ENCODE measurements at regions not wholly inside any gene's neighbourhood (a gene's known extent, or its start where the extent isn't known, plus 50 kb on each side); places are given as distances from the start of the nearest gene placed in this dataset.

DNA sequence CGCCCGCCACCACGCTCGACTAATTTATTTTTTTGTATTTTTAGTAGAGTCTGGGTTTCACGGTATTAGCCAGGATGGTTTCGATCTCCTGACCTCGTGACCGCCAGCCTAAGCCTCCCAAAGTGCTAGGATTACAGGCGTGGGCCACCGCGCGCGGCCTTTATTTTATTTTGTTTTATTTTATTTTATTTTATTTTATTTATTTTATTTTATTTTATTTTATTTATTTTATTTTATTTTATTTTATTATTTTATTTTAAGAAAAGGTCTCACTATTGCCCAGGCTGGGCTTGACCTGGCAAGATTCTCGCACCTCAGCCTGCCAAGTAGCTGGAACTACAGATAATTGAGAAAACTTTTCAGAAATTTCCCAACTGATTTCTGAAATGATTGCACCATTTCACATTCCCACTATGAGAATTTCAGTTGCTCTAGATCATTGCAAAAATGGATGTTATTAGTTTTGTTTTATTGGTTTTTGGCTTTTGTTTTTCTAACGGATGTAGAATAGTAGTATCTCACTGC is 358.3 kb downstream of the SLC6A15 start:
- TF ChIP-seq, protein P1, sequence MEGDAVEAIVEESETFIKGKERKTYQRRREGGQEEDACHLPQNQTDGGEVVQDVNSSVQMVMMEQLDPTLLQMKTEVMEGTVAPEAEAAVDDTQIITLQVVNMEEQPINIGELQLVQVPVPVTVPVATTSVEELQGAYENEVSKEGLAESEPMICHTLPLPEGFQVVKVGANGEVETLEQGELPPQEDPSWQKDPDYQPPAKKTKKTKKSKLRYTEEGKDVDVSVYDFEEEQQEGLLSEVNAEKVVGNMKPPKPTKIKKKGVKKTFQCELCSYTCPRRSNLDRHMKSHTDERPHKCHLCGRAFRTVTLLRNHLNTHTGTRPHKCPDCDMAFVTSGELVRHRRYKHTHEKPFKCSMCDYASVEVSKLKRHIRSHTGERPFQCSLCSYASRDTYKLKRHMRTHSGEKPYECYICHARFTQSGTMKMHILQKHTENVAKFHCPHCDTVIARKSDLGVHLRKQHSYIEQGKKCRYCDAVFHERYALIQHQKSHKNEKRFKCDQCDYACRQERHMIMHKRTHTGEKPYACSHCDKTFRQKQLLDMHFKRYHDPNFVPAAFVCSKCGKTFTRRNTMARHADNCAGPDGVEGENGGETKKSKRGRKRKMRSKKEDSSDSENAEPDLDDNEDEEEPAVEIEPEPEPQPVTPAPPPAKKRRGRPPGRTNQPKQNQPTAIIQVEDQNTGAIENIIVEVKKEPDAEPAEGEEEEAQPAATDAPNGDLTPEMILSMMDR (IDR thresholded peaks at IDR 0.05), result no peak
- TF ChIP-seq POLR2A (IDR thresholded peaks at IDR 0.05), result no peak
- Histone ChIP-seq H3K9me3 (no peaks in the 10 kb centered on the region), H3K27ac (no peak overlapping the region), H3K36me3 (no peaks in the 10 kb centered on the region), H3K27me3 (no peaks in the 10 kb centered on the region), H3K4me1 (no peaks in the 10 kb centered on the region), H3K4me3 (no peak overlapping the region)
- intact Hi-C loops (cut with DNase I), result no loop called here
- DNase-seq, result no peak
- no peak for ATAC-seq
- WGBS (ENCODE audit: insufficient coverage, low coverage, low lambda C conversion rate, missing lambda C conversion rate), result 85% methylated on average over 15 of the region's 15 CpGs

DNA sequence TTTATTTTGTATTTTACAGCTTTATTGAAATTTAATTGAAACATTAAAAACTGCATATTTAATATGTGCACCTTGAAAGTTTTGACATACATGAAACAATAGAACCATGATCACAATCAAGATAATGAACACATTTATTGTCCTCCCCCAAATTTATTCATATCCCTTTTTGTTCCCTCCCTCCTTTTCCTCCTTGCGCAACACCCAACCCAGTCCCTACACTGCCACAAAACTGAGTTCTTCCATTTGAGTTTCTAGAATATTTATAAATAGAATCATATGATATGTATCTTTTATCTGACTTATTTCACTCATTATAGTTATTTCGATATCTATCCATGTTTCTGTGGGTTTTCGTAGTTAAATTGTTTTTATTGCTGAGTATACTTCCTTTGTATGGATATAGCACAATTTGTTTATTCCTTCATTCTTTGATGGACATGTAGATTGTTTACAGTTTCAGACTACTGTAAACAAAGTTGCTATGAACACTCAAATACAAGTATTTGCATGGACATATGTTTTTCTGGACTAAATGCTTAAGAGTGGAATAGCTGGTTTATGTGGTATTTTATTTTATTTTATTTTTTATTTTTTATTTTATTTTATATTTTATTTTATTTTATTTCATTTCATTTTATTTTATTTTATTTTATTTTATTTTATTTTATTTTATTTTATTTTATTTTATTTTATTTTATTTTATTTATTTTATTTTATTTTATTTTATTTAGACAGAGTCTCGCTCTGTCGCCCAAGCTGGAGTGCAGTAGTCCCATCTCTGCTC is 359.1 kb downstream of the SLC6A15 start:
- no peak overlapping the region for H3K4me3 ChIP-seq
- H3K36me3 ChIP-seq, result no peaks in the 10 kb centered on the region
- TF ChIP-seq, protein P1 (IDR thresholded peaks at IDR 0.05), result no peak
- TF ChIP-seq POLR2A (IDR thresholded peaks at IDR 0.05), result no peak
- intact Hi-C loops (cut with DNase I), result no loop called here
- ATAC-seq (no peak), DNase-seq (no peak)
- WGBS (ENCODE audit: insufficient coverage, low coverage, low lambda C conversion rate, missing lambda C conversion rate), result 75% methylated on average over 5 of the region's 5 CpGs
- H3K9me3 ChIP-seq, result no peaks in the 10 kb centered on the region
- H3K4me1 ChIP-seq, result no peaks in the 10 kb centered on the region
- H3K27me3 ChIP-seq, result no peaks in the 10 kb centered on the region
- H3K27ac ChIP-seq, result no peak overlapping the region

DNA sequence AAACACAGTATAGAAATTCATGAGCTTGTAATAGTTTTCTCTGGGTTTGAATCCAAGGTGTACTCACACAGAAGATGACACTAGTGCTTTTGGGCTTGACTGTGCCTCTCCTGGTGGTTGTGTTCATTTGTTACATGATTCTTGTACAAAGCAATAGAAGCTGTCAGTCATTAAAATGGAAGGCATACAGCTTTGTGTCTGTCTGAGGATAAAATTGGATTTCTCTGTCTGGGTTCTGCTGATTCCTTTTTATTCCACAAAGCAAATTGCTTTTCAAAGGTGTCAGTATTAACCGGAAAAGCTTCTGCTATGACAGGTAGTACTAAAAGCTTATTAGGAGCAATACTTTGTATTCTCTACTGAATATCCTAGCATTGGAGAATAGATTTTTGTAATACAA is 361.2 kb downstream of the SLC6A15 start:
- TF ChIP-seq, protein P1 (IDR thresholded peaks at IDR 0.05), result no peak
- TF ChIP-seq POLR2A (IDR thresholded peaks at IDR 0.05), result no peak
- H3K36me3 ChIP-seq, result no peaks in the 10 kb centered on the region
- H3K4me3 ChIP-seq, result no peak overlapping the region
- 78% methylated on average over 1 of the region's 1 CpG for WGBS (ENCODE audit: insufficient coverage, low coverage, low lambda C conversion rate, missing lambda C conversion rate)
- H3K9me3 ChIP-seq, result no peaks in the 10 kb centered on the region
- no peaks in the 10 kb centered on the region for H3K27me3 ChIP-seq
- no peak overlapping the region for H3K27ac ChIP-seq
- H3K4me1 ChIP-seq, result no peaks in the 10 kb centered on the region
- ATAC-seq, result no peak
- intact Hi-C loops (cut with DNase I), result no loop called here
- no peak for DNase-seq

DNA sequence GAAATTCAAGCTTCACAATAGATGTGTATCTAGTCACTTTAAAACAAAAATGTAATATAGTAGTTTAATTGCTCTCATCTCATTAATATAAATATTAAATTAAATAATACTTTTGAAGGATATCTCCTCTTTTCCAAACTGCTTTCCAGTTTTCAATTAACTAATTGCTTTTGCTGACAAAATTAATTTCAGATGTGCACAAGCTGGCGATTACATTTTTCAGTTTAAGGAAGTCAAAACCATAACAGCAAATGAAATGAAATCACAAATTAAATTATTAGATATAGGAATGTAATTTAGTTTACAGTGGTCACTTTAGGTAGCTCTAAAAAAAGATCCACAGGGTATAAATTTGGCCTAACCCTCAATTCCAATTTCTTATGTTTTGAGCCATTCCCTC is 362.1 kb downstream of the SLC6A15 start:
- no peak for ATAC-seq
- Histone ChIP-seq H3K27ac (no peak overlapping the region), H3K27me3 (no peaks in the 10 kb centered on the region), H3K4me1 (no peaks in the 10 kb centered on the region), H3K4me3 (no peak overlapping the region), H3K36me3 (no peaks in the 10 kb centered on the region), H3K9me3 (no peaks in the 10 kb centered on the region)
- 75% methylated on average over 1 of the region's 1 CpG for WGBS (ENCODE audit: insufficient coverage, low coverage, low lambda C conversion rate, missing lambda C conversion rate)
- intact Hi-C loops (cut with DNase I), result no loop called here
- TF ChIP-seq, protein P1 (IDR thresholded peaks at IDR 0.05), result no peak
- TF ChIP-seq POLR2A (IDR thresholded peaks at IDR 0.05), result no peak
- no peak for DNase-seq

Data from right lobe of liver (tissue), 6 donors.